GM20000 (cell line): ENCODE measurements at regions not wholly inside any gene's neighbourhood (a gene's known extent, or its start where the extent isn't known, plus 50 kb on each side); places are given as distances from the start of the nearest gene placed in this dataset.
"Not testable (repeated sequence)": the region's sequence is repeated elsewhere in the genome, so short reads cannot be mapped to it uniquely, and the experiment has no call there.

ENCODE experiments used
- DNase-seq: peaks from one replicate; pipeline ENCODE4 v3.0.0; 2012; ENCODE audit warnings: low spot score
- CTCF ChIP-seq: IDR thresholded peaks from 2 replicates; pipeline ENCODE4 v1.5.1; 2012; ENCODE audit warnings: mild to moderate bottlenecking, control low read depth; ENCODE audit errors: extremely low read depth, missing control alignments

DNA sequence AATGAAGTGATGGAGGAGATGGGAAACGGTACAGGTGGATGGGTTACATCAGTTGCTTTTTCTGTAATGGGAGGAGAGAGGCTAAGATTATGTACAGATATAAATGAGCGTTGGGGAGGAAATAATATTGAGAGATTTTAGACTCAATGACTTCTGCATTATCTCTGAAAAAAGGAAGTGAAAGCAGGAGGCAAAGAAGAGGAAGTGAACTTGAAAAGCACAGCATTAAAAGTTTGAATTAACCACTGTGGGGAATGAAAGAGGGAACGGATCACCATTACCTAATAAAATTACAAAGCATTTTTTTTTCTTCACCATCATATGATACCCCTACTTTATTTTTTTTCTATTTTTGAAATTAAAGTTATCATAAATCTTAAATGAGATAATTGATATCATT is 1025.5 kb downstream of the RPA4 start:
- TF ChIP-seq CTCF, result no peak
- DNase-seq, result peak; percentile 2

GRCh38 chrX:97915390-97915789 is 1031.7 kb downstream of the RPA4 start:
- DNase-seq, result not testable (repeated sequence)

DNA sequence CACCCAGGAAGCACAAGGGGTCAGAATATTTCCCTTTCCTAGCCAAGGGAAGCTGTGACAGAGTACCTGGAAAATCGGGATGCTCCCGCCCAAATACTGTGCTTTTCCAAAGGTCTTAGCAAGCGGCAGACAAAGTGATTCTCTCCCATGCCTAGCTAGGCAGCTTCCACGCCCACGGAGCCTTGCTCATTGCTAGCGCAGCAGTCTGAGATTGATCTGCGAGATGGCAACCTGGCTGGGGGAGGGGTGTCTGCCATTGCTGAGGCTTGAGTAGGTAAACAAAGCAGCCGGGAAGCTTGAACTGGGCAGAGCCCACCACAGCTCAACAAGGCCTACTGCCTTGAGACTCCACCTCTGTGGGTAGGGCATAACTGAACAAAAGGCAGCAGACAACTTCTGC is 1037.5 kb downstream of the RPA4 start:
- not testable (repeated sequence) for DNase-seq

DNA sequence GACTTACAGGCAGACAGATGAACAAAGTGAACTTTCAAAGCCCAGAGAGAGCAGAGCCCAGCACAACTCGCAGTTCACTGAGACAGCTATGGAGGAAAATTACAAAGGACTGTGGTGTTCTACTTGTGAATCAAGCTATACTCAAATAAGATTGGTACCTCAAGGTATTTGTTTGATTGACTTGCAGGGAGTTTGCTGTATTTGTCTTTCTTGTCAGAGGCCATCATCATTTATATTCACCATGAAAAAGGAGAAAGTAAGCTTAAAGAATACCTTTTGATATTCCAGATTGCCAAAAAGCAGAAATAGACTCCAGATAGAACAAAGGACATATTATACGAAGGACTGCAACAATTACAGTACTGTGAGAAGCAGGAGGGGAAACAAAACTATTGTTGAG is 1047.9 kb downstream of the RPA4 start:
- TF ChIP-seq CTCF, result no peak
- no peak for DNase-seq

GRCh38 chrX:97936296-97936695 is 1052.6 kb downstream of the RPA4 start:
- no peak for TF ChIP-seq CTCF
- no peak for DNase-seq

DNA sequence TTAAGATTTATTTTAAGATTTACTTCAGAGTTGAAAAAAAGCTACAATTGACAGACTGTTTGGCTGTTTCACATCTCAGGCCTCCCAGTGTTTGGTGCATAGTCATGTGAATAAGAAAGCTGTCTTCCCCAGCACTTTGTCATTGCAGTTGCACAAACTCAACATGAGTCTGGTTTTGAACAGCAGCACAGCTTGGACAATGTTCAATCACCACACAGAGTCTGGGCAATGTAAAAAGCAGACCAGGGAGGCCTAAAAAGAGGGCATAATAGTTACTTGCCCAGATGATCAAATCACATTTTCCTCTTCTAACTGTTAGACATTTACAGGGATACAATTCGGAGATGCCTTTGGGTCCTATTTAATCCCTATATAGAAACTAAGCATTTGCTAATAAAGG is 1055.0 kb downstream of the RPA4 start:
- no peak for DNase-seq
- TF ChIP-seq CTCF, result no peak

- no peak for DNase-seq
- TF ChIP-seq CTCF, result no peak
Measured at GRCh38 chrX:97968376-97969163, 1084.9 kb downstream of the RPA4 start.

DNA sequence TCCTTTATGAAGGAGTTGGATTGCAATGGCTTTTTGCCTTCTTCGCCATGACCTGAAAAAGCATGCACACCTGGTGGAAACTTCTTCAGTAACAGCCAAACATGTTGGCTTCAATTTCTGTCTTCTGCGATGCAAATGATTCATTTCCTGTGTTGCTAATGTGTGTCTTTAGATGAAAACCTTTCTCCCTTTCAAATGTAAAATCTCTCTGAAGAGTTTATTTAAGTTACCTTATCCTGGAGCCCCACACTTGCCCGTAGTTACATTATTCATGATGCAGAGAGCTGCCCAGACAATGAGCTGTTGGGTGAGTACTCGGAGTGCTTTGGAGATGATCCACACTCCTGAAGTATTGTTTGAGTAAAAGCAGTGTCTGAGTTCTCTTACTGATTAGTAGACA is 1100.9 kb downstream of the RPA4 start:
- no peak for DNase-seq
- TF ChIP-seq CTCF, result no peak
